ENCODE measurements at regions not wholly inside any gene's neighbourhood (a gene's known extent, or its start where the extent isn't known, plus 50 kb on each side); places are given as distances from the start of the nearest gene placed in this dataset.

DNA sequence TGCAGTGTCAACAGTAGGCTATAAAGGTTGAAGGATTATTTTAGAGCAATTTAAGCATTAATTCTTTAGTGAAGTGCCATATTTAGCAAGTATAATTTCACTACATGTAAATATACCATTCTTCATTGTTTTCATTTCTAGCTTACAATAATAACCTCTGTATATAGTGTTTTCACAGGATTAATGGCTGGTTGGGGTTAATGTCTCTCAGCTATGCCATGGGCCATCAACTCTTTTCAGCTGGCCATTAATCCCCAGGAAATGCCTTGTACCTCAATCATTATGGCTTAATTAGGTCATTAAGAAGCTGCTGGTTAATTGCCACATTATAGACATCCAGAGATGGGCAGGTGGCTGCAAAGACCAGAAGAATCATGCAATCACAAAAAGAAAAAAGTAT, 715.1 kb downstream of the MAT2B start:
- TF ChIP-seq POLR2AphosphoS5 (IDR thresholded peaks at IDR 0.05) = no peak
- TF ChIP-seq, protein P1, sequence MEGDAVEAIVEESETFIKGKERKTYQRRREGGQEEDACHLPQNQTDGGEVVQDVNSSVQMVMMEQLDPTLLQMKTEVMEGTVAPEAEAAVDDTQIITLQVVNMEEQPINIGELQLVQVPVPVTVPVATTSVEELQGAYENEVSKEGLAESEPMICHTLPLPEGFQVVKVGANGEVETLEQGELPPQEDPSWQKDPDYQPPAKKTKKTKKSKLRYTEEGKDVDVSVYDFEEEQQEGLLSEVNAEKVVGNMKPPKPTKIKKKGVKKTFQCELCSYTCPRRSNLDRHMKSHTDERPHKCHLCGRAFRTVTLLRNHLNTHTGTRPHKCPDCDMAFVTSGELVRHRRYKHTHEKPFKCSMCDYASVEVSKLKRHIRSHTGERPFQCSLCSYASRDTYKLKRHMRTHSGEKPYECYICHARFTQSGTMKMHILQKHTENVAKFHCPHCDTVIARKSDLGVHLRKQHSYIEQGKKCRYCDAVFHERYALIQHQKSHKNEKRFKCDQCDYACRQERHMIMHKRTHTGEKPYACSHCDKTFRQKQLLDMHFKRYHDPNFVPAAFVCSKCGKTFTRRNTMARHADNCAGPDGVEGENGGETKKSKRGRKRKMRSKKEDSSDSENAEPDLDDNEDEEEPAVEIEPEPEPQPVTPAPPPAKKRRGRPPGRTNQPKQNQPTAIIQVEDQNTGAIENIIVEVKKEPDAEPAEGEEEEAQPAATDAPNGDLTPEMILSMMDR (IDR thresholded peaks at IDR 0.05 in 8 of 11, conservative IDR thresholded peaks at IDR 0.05 in 3 of 11) = no peak
- TF ChIP-seq POLR2A (IDR thresholded peaks at IDR 0.05) = no peak

DNA sequence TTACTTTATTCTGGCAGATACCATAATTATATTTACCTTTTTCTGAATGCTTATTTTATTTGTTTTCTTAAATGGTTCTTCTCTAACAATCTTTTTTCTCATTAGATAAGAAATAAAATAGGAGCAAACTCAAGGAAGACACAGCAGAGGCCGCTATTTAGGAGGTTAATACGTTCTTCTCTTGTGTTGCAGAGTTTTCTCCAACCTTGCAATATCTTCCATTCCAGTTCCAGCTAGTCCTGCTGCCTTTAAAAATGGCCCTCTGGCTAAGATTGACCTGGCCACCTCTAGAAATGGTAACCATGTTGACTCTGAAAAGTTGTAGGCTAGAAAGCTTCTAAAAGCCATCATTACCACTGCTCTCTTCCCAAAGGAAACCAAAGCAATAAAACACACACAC, 718.8 kb downstream of the MAT2B start:
- Histone ChIP-seq H3K4me3 (no peak overlapping the region), H3K27me3 (replicated peaks in 1 of 7) (no peaks in the 10 kb centered on the region), H3K36me3 (no peaks in the 10 kb centered on the region), H3K9me3 (peaks cover 0 to 14% (median 0%) of the 10 kb centered on the region in 8 donors), H3K4me1 (no peaks in the 10 kb centered on the region), H3K27ac (no peak overlapping the region)
- DNase-seq = no peak
- intact Hi-C loops (cut with DNase I; ENCODE audit: low total_unique reads) = no loop called here
- WGBS, 5 donors = 78 to 95% (median 83%) methylated on average over 2 of the region's 2 CpGs
- TF ChIP-seq, protein P1 (IDR thresholded peaks at IDR 0.05 in 8 of 11, conservative IDR thresholded peaks at IDR 0.05 in 3 of 11) = no peak
- no peak for TF ChIP-seq POLR2AphosphoS5 (IDR thresholded peaks at IDR 0.05)
- no peak for TF ChIP-seq POLR2A (IDR thresholded peaks at IDR 0.05)

More for the DNA sequence above, 715.1 kb downstream of the MAT2B start:
- no peaks in the 10 kb centered on the region for H3K36me3 ChIP-seq
- no peaks in the 10 kb centered on the region for H3K27me3 ChIP-seq (replicated peaks in 1 of 7)
- no peak overlapping the region for H3K4me3 ChIP-seq
- no peak overlapping the region for H3K27ac ChIP-seq
- no peaks in the 10 kb centered on the region for H3K4me1 ChIP-seq
- intact Hi-C loops (cut with DNase I; ENCODE audit: low total_unique reads) = no loop called here
- H3K9me3 ChIP-seq = no peaks in the 10 kb centered on the region
- DNase-seq = no peak

DNA sequence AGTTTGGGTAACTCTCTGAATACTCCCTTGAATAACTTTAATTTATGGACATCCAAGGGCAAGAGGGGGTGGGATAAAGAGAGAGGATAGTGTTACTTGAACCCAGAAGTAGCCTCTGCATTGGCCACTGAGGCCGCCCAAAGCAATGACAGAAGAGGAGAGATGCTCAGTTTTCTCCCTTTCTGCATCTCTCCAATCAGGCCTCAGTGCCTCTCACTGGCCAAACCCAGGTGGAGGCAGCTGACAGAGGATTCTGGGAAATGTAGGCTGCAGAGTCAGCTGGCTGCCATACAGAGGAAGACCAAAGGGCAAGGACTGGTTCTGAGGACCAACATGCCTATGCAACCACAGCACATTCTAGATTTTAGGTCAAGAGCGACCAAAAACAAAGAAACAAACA, 719.4 kb downstream of the MAT2B start:
- Histone ChIP-seq H3K27ac (no peak overlapping the region), H3K4me1 (no peaks in the 10 kb centered on the region)
- WGBS, 5 donors = 69 to 93% (median 81%) methylated on average over 2 of the region's 2 CpGs

DNA sequence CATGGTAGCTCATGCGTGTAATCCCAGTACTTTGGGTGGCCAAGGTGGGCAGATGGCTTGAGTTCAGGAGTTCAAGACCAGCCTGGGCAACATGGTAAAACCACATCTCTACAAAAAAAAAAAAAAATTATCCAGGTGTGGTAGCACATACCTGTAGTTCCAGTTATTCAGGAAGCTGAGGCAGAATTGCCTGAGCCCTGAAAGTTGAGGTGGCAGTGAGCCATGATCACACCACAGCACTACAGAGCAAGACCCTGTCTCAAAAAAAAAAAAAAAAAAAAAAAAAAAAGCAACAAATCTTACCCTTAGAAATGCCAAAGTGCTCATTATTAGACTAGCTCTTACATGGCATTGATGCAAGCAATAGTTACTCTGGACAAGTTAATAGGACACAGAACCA, 724.9 kb downstream of the MAT2B start:
- no peak for TF ChIP-seq POLR2AphosphoS5 (IDR thresholded peaks at IDR 0.05)
- no peak for TF ChIP-seq POLR2A (IDR thresholded peaks at IDR 0.05)
- TF ChIP-seq, protein P1 (IDR thresholded peaks at IDR 0.05 in 8 of 11, conservative IDR thresholded peaks at IDR 0.05 in 3 of 11) = no peak
- no peak for DNase-seq
- H3K4me3 ChIP-seq = no peak overlapping the region
- H3K4me1 ChIP-seq = no peaks in the 10 kb centered on the region
- peaks cover 0 to 14% (median 0%) of the 10 kb centered on the region in 8 donors for H3K9me3 ChIP-seq
- intact Hi-C loops (cut with DNase I; ENCODE audit: low total_unique reads) = no loop called here
- H3K27ac ChIP-seq = no peak overlapping the region
- H3K36me3 ChIP-seq = no peaks in the 10 kb centered on the region
- WGBS, 5 donors = 89 to 100% (median 93%) methylated on average over 1 of the region's 1 CpG
- H3K27me3 ChIP-seq (replicated peaks in 1 of 7) = no peaks in the 10 kb centered on the region

More for the DNA sequence above, 719.4 kb downstream of the MAT2B start:
- DNase-seq = no peak
- no peaks in the 10 kb centered on the region for H3K27me3 ChIP-seq (replicated peaks in 1 of 7)
- no peak overlapping the region for H3K4me3 ChIP-seq
- no peaks in the 10 kb centered on the region for H3K36me3 ChIP-seq
- TF ChIP-seq, protein P1 (IDR thresholded peaks at IDR 0.05 in 8 of 11, conservative IDR thresholded peaks at IDR 0.05 in 3 of 11) = no peak
- no peak for TF ChIP-seq POLR2A (IDR thresholded peaks at IDR 0.05)
- H3K9me3 ChIP-seq = peaks cover 0 to 14% (median 0%) of the 10 kb centered on the region in 8 donors
- intact Hi-C loops (cut with DNase I; ENCODE audit: low total_unique reads) = no loop called here
